ENCODE measurements at regions not wholly inside any gene's neighbourhood (a gene's known extent, or its start where the extent isn't known, plus 50 kb on each side); places are given as distances from the start of the nearest gene placed in this dataset.

- ChIA-PET CTCF (no interaction called here), POLR2A (no interaction called here)
- no peaks in the 10 kb centered on the region for H3K27me3 Mint-ChIP-seq
- H3K4me1 ChIP-seq (ENCODE audit: insufficient read depth, low read length): peaks cover 36% of the 10 kb centered on the region
- no peaks in the 10 kb centered on the region for H3K36me3 ChIP-seq (ENCODE audit: insufficient read depth, low read length)
- peak overlapping the region in 3 of 8 donors; percentile 33 to 84 (median 34) for H3K27ac Mint-ChIP-seq
- no peaks in the 10 kb centered on the region for H3K27me3 ChIP-seq (ENCODE audit: insufficient read depth, low read length, poor library complexity, severe bottlenecking)
- DNase-seq: no peak
- H3K4me3 ChIP-seq (ENCODE audit: low read length): no peak overlapping the region
- no peaks in the 10 kb centered on the region for H3K9me3 ChIP-seq (ENCODE audit: low read length)
- peaks cover 0 to 5% (median 0%) of the 10 kb centered on the region in 5 donors for H3K9me3 Mint-ChIP-seq
- H3K4me3 Mint-ChIP-seq: no peak overlapping the region
- peaks cover 0 to 11% (median 2%) of the 10 kb centered on the region in 3 donors for H3K36me3 Mint-ChIP-seq
- no peak overlapping the region for H3K27ac ChIP-seq (ENCODE audit: low read depth, low read length)
- peaks cover 42 to 50% (median 49%) of the 10 kb centered on the region in 3 donors for H3K4me1 Mint-ChIP-seq
These were observed 166.8 kb upstream of the PLEKHG7 start for GRCh38 chr12:92535961-92536360.

GRCh38 chr12:92533280-92533890 lies 169.4 kb upstream of the PLEKHG7 start:
- CTCF ChIA-PET: no interaction called here
- Histone ChIP-seq H3K36me3 (ENCODE audit: insufficient read depth, low read length) (no peaks in the 10 kb centered on the region), H3K27me3 (ENCODE audit: insufficient read depth, low read length, poor library complexity, severe bottlenecking) (no peaks in the 10 kb centered on the region), H3K9me3 (ENCODE audit: low read length) (no peaks in the 10 kb centered on the region), H3K4me1 (ENCODE audit: insufficient read depth, low read length) (peaks cover 10% of the 10 kb centered on the region), H3K27ac (ENCODE audit: low read depth, low read length) (no peak overlapping the region), H3K4me3 (ENCODE audit: low read length) (no peak overlapping the region)
- H3K4me3 Mint-ChIP-seq: no peak overlapping the region
- H3K36me3 Mint-ChIP-seq: peaks cover 0 to 8% (median 1%) of the 10 kb centered on the region in 3 donors
- DNase-seq: no peak
- peaks cover 0 to 5% (median 0%) of the 10 kb centered on the region in 5 donors for H3K9me3 Mint-ChIP-seq
- H3K27me3 Mint-ChIP-seq: no peaks in the 10 kb centered on the region
- H3K4me1 Mint-ChIP-seq: peaks cover 24 to 37% (median 24%) of the 10 kb centered on the region in 3 donors
- peak overlapping the region in 1 of 8 donors; percentile 34 for H3K27ac Mint-ChIP-seq
- POLR2A ChIA-PET: no interaction called here

- Histone ChIP-seq H3K27ac (ENCODE audit: low read depth, low read length) (no peak overlapping the region), H3K9me3 (ENCODE audit: low read length) (no peaks in the 10 kb centered on the region), H3K36me3 (ENCODE audit: insufficient read depth, low read length) (no peaks in the 10 kb centered on the region), H3K4me3 (ENCODE audit: low read length) (no peak overlapping the region), H3K4me1 (ENCODE audit: insufficient read depth, low read length) (no peaks in the 10 kb centered on the region), H3K27me3 (ENCODE audit: insufficient read depth, low read length, poor library complexity, severe bottlenecking) (no peaks in the 10 kb centered on the region)
- Mint-ChIP-seq H3K9me3 (peaks cover 0 to 5% (median 0%) of the 10 kb centered on the region in 5 donors), H3K27ac (no peak overlapping the region), H3K27me3 (no peaks in the 10 kb centered on the region), H3K36me3 (peaks cover 0 to 8% (median 1%) of the 10 kb centered on the region in 3 donors), H3K4me3 (no peak overlapping the region), H3K4me1 (peaks cover 11 to 21% (median 13%) of the 10 kb centered on the region in 3 donors)
- no peak for DNase-seq
- CTCF ChIA-PET: no interaction called here
- POLR2A ChIA-PET: no interaction called here
These were observed 172.1 kb upstream of the PLEKHG7 start for GRCh38 chr12:92530706-92531105.

GRCh38 chr12:92529944-92530343 lies 172.8 kb upstream of the PLEKHG7 start:
- H3K27ac ChIP-seq (ENCODE audit: low read depth, low read length): no peak overlapping the region
- no peaks in the 10 kb centered on the region for H3K9me3 ChIP-seq (ENCODE audit: low read length)
- no peak overlapping the region for H3K4me3 ChIP-seq (ENCODE audit: low read length)
- ChIA-PET POLR2A (no interaction called here), CTCF (no interaction called here)
- Mint-ChIP-seq H3K36me3 (peaks cover 0 to 8% (median 1%) of the 10 kb centered on the region in 3 donors), H3K4me3 (no peak overlapping the region), H3K9me3 (peaks cover 0 to 5% (median 2%) of the 10 kb centered on the region in 5 donors), H3K4me1 (peaks cover 12 to 26% (median 16%) of the 10 kb centered on the region in 3 donors), H3K27ac (no peak overlapping the region), H3K27me3 (no peaks in the 10 kb centered on the region)
- H3K4me1 ChIP-seq (ENCODE audit: insufficient read depth, low read length): no peaks in the 10 kb centered on the region
- H3K36me3 ChIP-seq (ENCODE audit: insufficient read depth, low read length): no peaks in the 10 kb centered on the region
- no peak for DNase-seq
- H3K27me3 ChIP-seq (ENCODE audit: insufficient read depth, low read length, poor library complexity, severe bottlenecking): no peaks in the 10 kb centered on the region

GRCh38 chr12:92528586-92528985 lies 174.2 kb upstream of the PLEKHG7 start:
- H3K27me3 ChIP-seq (ENCODE audit: insufficient read depth, low read length, poor library complexity, severe bottlenecking): no peaks in the 10 kb centered on the region
- no peak for DNase-seq
- Mint-ChIP-seq H3K4me3 (no peak overlapping the region), H3K4me1 (peaks cover 22 to 39% (median 26%) of the 10 kb centered on the region in 3 donors), H3K9me3 (peaks cover 0 to 7% (median 4%) of the 10 kb centered on the region in 5 donors), H3K27me3 (no peaks in the 10 kb centered on the region), H3K27ac (no peak overlapping the region), H3K36me3 (peaks cover 0 to 11% (median 5%) of the 10 kb centered on the region in 3 donors)
- no peaks in the 10 kb centered on the region for H3K9me3 ChIP-seq (ENCODE audit: low read length)
- no peaks in the 10 kb centered on the region for H3K36me3 ChIP-seq (ENCODE audit: insufficient read depth, low read length)
- H3K27ac ChIP-seq (ENCODE audit: low read depth, low read length): no peak overlapping the region
- H3K4me1 ChIP-seq (ENCODE audit: insufficient read depth, low read length): peaks cover 4% of the 10 kb centered on the region
- ChIA-PET POLR2A (no interaction called here), CTCF (no interaction called here)
- no peak overlapping the region for H3K4me3 ChIP-seq (ENCODE audit: low read length)

GRCh38 chr12:92528097-92528496 lies 174.7 kb upstream of the PLEKHG7 start:
- no peak overlapping the region for H3K27ac Mint-ChIP-seq
- no peaks in the 10 kb centered on the region for H3K27me3 Mint-ChIP-seq
- peaks cover 2 to 15% (median 5%) of the 10 kb centered on the region in 3 donors for H3K36me3 Mint-ChIP-seq
- peaks cover 24 to 43% (median 27%) of the 10 kb centered on the region in 3 donors for H3K4me1 Mint-ChIP-seq
- Histone ChIP-seq H3K9me3 (ENCODE audit: low read length) (no peaks in the 10 kb centered on the region), H3K36me3 (ENCODE audit: insufficient read depth, low read length) (no peaks in the 10 kb centered on the region), H3K27ac (ENCODE audit: low read depth, low read length) (no peak overlapping the region), H3K4me3 (ENCODE audit: low read length) (no peak overlapping the region), H3K27me3 (ENCODE audit: insufficient read depth, low read length, poor library complexity, severe bottlenecking) (no peaks in the 10 kb centered on the region), H3K4me1 (ENCODE audit: insufficient read depth, low read length) (peaks cover 4% of the 10 kb centered on the region)
- POLR2A ChIA-PET: no interaction called here
- H3K9me3 Mint-ChIP-seq: peaks cover 0 to 10% (median 4%) of the 10 kb centered on the region in 5 donors
- no peak overlapping the region for H3K4me3 Mint-ChIP-seq
- no peak for DNase-seq
- CTCF ChIA-PET: no interaction called here

GRCh38 chr12:92524489-92524888 lies 178.3 kb upstream of the PLEKHG7 start:
- H3K27me3 ChIP-seq (ENCODE audit: insufficient read depth, low read length, poor library complexity, severe bottlenecking): no peaks in the 10 kb centered on the region
- peaks cover 24 to 37% (median 24%) of the 10 kb centered on the region in 3 donors for H3K4me1 Mint-ChIP-seq
- CTCF ChIA-PET: no interaction called here
- no peak overlapping the region for H3K27ac ChIP-seq (ENCODE audit: low read depth, low read length)
- H3K4me1 ChIP-seq (ENCODE audit: insufficient read depth, low read length): peaks cover 4% of the 10 kb centered on the region
- POLR2A ChIA-PET: no interaction called here
- no peaks in the 10 kb centered on the region for H3K27me3 Mint-ChIP-seq
- peaks cover 0 to 15% (median 3%) of the 10 kb centered on the region in 5 donors for H3K9me3 Mint-ChIP-seq
- peak overlapping the region in 5 of 7 donors; percentile 15 to 53 (median 29) for H3K4me3 Mint-ChIP-seq
- H3K36me3 ChIP-seq (ENCODE audit: insufficient read depth, low read length): no peaks in the 10 kb centered on the region
- no peaks in the 10 kb centered on the region for H3K9me3 ChIP-seq (ENCODE audit: low read length)
- DNase-seq: no peak
- H3K27ac Mint-ChIP-seq: peak overlapping the region; percentile 6 to 95 (median 82)
- peaks cover 2 to 12% (median 4%) of the 10 kb centered on the region in 3 donors for H3K36me3 Mint-ChIP-seq
- H3K4me3 ChIP-seq (ENCODE audit: low read length): peak overlapping the region; percentile 5

- H3K9me3 Mint-ChIP-seq: peaks cover 0 to 15% (median 3%) of the 10 kb centered on the region in 5 donors
- peaks cover 18 to 23% (median 21%) of the 10 kb centered on the region in 3 donors for H3K4me1 Mint-ChIP-seq
- peaks cover 2 to 12% (median 4%) of the 10 kb centered on the region in 3 donors for H3K36me3 Mint-ChIP-seq
- no peaks in the 10 kb centered on the region for H3K27me3 Mint-ChIP-seq
- ChIA-PET POLR2A (no interaction called here), CTCF (no interaction called here)
- Histone ChIP-seq H3K9me3 (ENCODE audit: low read length) (no peaks in the 10 kb centered on the region), H3K36me3 (ENCODE audit: insufficient read depth, low read length) (no peaks in the 10 kb centered on the region), H3K27ac (ENCODE audit: low read depth, low read length) (no peak overlapping the region), H3K27me3 (ENCODE audit: insufficient read depth, low read length, poor library complexity, severe bottlenecking) (no peaks in the 10 kb centered on the region), H3K4me3 (ENCODE audit: low read length) (no peak overlapping the region), H3K4me1 (ENCODE audit: insufficient read depth, low read length) (peaks cover 4% of the 10 kb centered on the region)
- no peak for DNase-seq
- no peak overlapping the region for H3K27ac Mint-ChIP-seq
- H3K4me3 Mint-ChIP-seq: no peak overlapping the region
These were observed 182.3 kb upstream of the PLEKHG7 start for GRCh38 chr12:92520511-92520910.

Measured in CD8-positive, alpha-beta memory T cell (primary cell).